ENCODE measurements at regions not wholly inside any gene's neighbourhood (a gene's known extent, or its start where the extent isn't known, plus 50 kb on each side); places are given as distances from the start of the nearest gene placed in this dataset.

GRCh38 chr4:12447451-12447850 lies 1018.8 kb upstream of the HS3ST1 start:
- TF ChIP-seq EP300 (IDR thresholded peaks at IDR 0.05), result no peak
- no peak for TF ChIP-seq CTCF (IDR thresholded peaks at IDR 0.05)

All from tibial nerve (tissue), 4 donors.